HepG2 (cell line): ENCODE measurements at regions not wholly inside any gene's neighbourhood (a gene's known extent, or its start where the extent isn't known, plus 50 kb on each side); places are given as distances from the start of the nearest gene placed in this dataset.

Experiments used
- ATAC-seq: fragments of 200-7000 bp; cut with Tn5 transposase; 3 replicates; pipeline ENCODE4 v1.9.1; 2020; ENCODE audit warnings: mild to moderate bottlenecking, moderate library complexity
- BruUV-seq: library from RNA; stranded (reverse); fragments of 400-500 nt; replicated peaks from 2 replicates; lab custom pipeline; 2021; lab: Mats Ljungman, UMichigan
- CTCF ChIA-PET: fragments of 300-600 bp; formaldehyde crosslinking; extraction: SDS; loops from one replicate; lab custom pipeline; 2021; ENCODE audit warnings: low total read pairs, inconsistent platforms, low intra/inter-chr PET ratio; lab: Yijun Ruan, JAX
- POLR2A ChIA-PET: fragments of 350-600 bp; sonication (Branson Sonifier 250); formaldehyde crosslinking; loops from one replicate; lab custom pipeline; 2020; ENCODE audit warnings: antibody characterized with exemption, inconsistent platforms; lab: Yijun Ruan, JAX
- DNase-seq: peaks from one replicate; pipeline ENCODE4 v3.0.0-alpha.2; 2015; ENCODE audit warnings: low spot score
- FAIRE-seq: peaks from 3 replicates; lab custom pipeline; 2011; peaks lifted over from hg19 to GRCh38; lab: Jason Lieb, UNC
- H2AFZ ChIP-seq: one replicate; pipeline ENCODE4 v1.6.1; 2011; ENCODE audit warnings: low read length, inconsistent platforms
- H3K27ac ChIP-seq: fragments of 300-600 bp; 3 replicates; pipeline ENCODE4 v1.8.0; 2011; ENCODE audit warnings: mixed run types, mild to moderate bottlenecking, mixed read lengths, low read length, inconsistent platforms; ENCODE audit not compliant: insufficient read depth; ENCODE audit errors: extremely low read length
- H3K27me3 ChIP-seq, 2 experiments: fragments of 200-600 bp in 1 of 2; 2 replicates in 1 of 2; 3 replicates in 1 of 2; pipeline versions ENCODE4 v1.6.0 to v1.8.0; 2011; ENCODE audit warnings: low read length in 2 of 2, mild to moderate bottlenecking in 2 of 2, moderate library complexity in 2 of 2, inconsistent platforms in 1 of 2; ENCODE audit not compliant: insufficient read depth in 2 of 2, control insufficient read depth in 1 of 2
- H3K36me3 ChIP-seq, 2 experiments: fragments of 200-600 bp in 1 of 2; replicated peaks in 1 of 2; 2 replicates in 1 of 2; 3 replicates in 1 of 2; pipeline versions ENCODE4 v1.5.1 to v1.8.0; 2011; ENCODE audit warnings: low read length in 2 of 2, inconsistent platforms in 1 of 2; ENCODE audit not compliant: insufficient read depth in 2 of 2, control insufficient read depth in 1 of 2
- H3K4me1 ChIP-seq: 2 replicates; pipeline ENCODE4 v1.5.1; 2012; ENCODE audit warnings: low read length, inconsistent platforms; ENCODE audit not compliant: insufficient read depth
- H3K4me2 ChIP-seq: 2 replicates; pipeline ENCODE4 v1.6.0; 2011; ENCODE audit warnings: low read depth, low read length, inconsistent platforms
- H3K4me3 ChIP-seq, 3 experiments: fragments of 200-600 bp in 1 of 3; sonication (generic), shearing (Covaris generic) in 1 of 3; replicated peaks in 1 of 3; 2 replicates each; pipeline ENCODE4 v1.5.1; 2011 to 2016; ENCODE audit warnings: low read length in 3 of 3, inconsistent platforms in 2 of 3, low read depth in 2 of 3, mild to moderate bottlenecking in 2 of 3, control low read depth in 1 of 3, mixed read lengths in 1 of 3; ENCODE audit not compliant: insufficient read depth in 1 of 3
- H3K79me2 ChIP-seq: one replicate; pipeline ENCODE4 v1.6.1; 2011; ENCODE audit warnings: low read length, inconsistent platforms; ENCODE audit not compliant: insufficient read depth
- H3K9ac ChIP-seq: 2 replicates; pipeline ENCODE4 v1.6.0; 2011; ENCODE audit warnings: mild to moderate bottlenecking, low read depth, low read length, inconsistent platforms; ENCODE audit not compliant: insufficient read depth
- H3K9me3 ChIP-seq: 2 replicates; pipeline ENCODE4 v1.5.1; 2012; ENCODE audit warnings: mild to moderate bottlenecking, low read length
- H4K20me1 ChIP-seq: 2 replicates; pipeline ENCODE4 v1.6.0; 2011; ENCODE audit warnings: inconsistent platforms, mild to moderate bottlenecking, low read length, moderate library complexity; ENCODE audit not compliant: insufficient read depth
- AGO2 ChIP-seq: fragments of 200-400 bp; formaldehyde crosslinking; optimal IDR thresholded peaks from 2 replicates; pipeline ENCODE3; 2017; ENCODE audit warnings: mild to moderate bottlenecking, low read depth, low read length, moderate library complexity
- AKNA ChIP-seq: sonication (generic); formaldehyde crosslinking; IDR thresholded peaks from 2 replicates; pipeline ENCODE4 v1.4.0; 2020; ENCODE audit warnings: missing genetic modification reagents, borderline replicate concordance
- JARID2 ChIP-seq: sonication (generic); formaldehyde crosslinking; IDR thresholded peaks from 2 replicates; pipeline ENCODE4 v1.8.1; 2023; ENCODE audit warnings: missing genetic modification reagents, inconsistent platforms; ENCODE audit not compliant: insufficient replicate concordance
- MZF1 ChIP-seq: sonication (generic); formaldehyde crosslinking; IDR thresholded peaks from 2 replicates; pipeline ENCODE4 v1.8.1; 2023; ENCODE audit warnings: mild to moderate bottlenecking, missing genetic modification reagents, borderline replicate concordance
- NKX3-1 ChIP-seq: sonication (generic); formaldehyde crosslinking; IDR thresholded peaks from 2 replicates; pipeline ENCODE4 v1.5.0; 2020; ENCODE audit warnings: missing genetic modification reagents
- RERE ChIP-seq: IDR thresholded peaks from 2 replicates; pipeline ENCODE4 v1.6.1; 2016; ENCODE audit warnings: low read depth, missing genetic modification reagents, missing compliant biosample characterization
- SOX5 ChIP-seq: IDR thresholded peaks from 2 replicates; pipeline ENCODE4 v1.6.1; 2016; ENCODE audit warnings: borderline replicate concordance
- ZNF574 ChIP-seq: sonication (generic); formaldehyde crosslinking; IDR thresholded peaks from 2 replicates; pipeline ENCODE4 v1.4.0; 2020; ENCODE audit warnings: missing genetic modification reagents
- ZNF644 ChIP-seq: IDR thresholded peaks from 2 replicates; pipeline ENCODE4 v1.6.1; 2016; ENCODE audit warnings: low read depth
- ZNF720 ChIP-seq: sonication (generic); formaldehyde crosslinking; IDR thresholded peaks from 2 replicates; pipeline ENCODE4 v1.4.0; 2020; ENCODE audit warnings: missing genetic modification reagents
- WGBS: methylation state at CpG from one replicate; pipeline ENCODE4 v1.1.6; 2017; ENCODE audit warnings: low lambda C conversion rate; 5-methylcytosine and 5-hydroxymethylcytosine counted together
- in situ Hi-C: cut with HindIII; loops from 2 replicates; pipeline ENCODE4 v1.10.0; 2017; ENCODE audit warnings: low pct_unique_long_range_greater_than_20kb; ENCODE audit not compliant: extremely low pct_ligation_motif_present
- intact Hi-C: fragments of 100-400 bp; cut with micrococcal nuclease; formaldehyde crosslinking; loops from one replicate; pipeline ENCODE4 v1.10.0; 2022; ENCODE audit not compliant: unreplicated experiment

- TF ChIP-seq ZNF644 (CRISPR knock-in tag), result no peak
- no peak for TF ChIP-seq MZF1 (CRISPR knock-in tag)
- TF ChIP-seq SOX5 (CRISPR knock-in tag), result no peak
These were observed 211.5 kb upstream of the TP63 start (continued) for GRCh38 chr3:189419683-189420082.

- in situ Hi-C loops (no loop called here), intact Hi-C loops (no loop called here)
- Histone ChIP-seq H3K4me2 (no peak overlapping the region), H3K36me3 (no peaks in the 10 kb centered on the region), H3K79me2 (no peaks in the 10 kb centered on the region), H3K27me3 (no peaks in the 10 kb centered on the region), H3K4me3 (no peak overlapping the region), H3K27ac (no peak overlapping the region), H3K9ac (no peak overlapping the region), H2AFZ (no peak overlapping the region), H3K4me1 (no peaks in the 10 kb centered on the region), H3K9me3 (no peaks in the 10 kb centered on the region), H4K20me1 (no peaks in the 10 kb centered on the region)
- FAIRE-seq (no peak), ATAC-seq (no peak), DNase-seq (no peak)
- BruUV-seq, result no TSS peak
- ChIA-PET CTCF (no interaction called here), POLR2A (no interaction called here)
- WGBS, result 26% methylated on average over 2 of the region's 2 CpGs
- TF ChIP-seq AKNA (no peak), NKX3-1 (CRISPR knock-in tag) (no peak), RERE (no peak), ZNF574 (no peak), AGO2 (no peak), ZNF720 (no peak), JARID2 (CRISPR knock-in tag) (no peak)
These were observed 206.3 kb upstream of the TP63 start for GRCh38 chr3:189424922-189425321.
